GM21360 (cell line): ENCODE measurements at regions not wholly inside any gene's neighbourhood (a gene's known extent, or its start where the extent isn't known, plus 50 kb on each side); places are given as distances from the start of the nearest gene placed in this dataset.

Source experiments
- ATAC-seq: cut with Tn5 transposase; IDR thresholded peaks from one replicate; pipeline ENCODE4 v1.9.1; 2021; ENCODE audit warnings: mild to moderate bottlenecking, moderate library complexity; ENCODE audit not compliant: unreplicated experiment

GRCh38 chr14:71321574-71322315 lies 414.5 kb downstream of the PCNX1 start:
- ATAC-seq = no peak

- ATAC-seq = no peak
Measured at GRCh38 chr14:71322655-71323250, 415.5 kb downstream of the PCNX1 start.

DNA sequence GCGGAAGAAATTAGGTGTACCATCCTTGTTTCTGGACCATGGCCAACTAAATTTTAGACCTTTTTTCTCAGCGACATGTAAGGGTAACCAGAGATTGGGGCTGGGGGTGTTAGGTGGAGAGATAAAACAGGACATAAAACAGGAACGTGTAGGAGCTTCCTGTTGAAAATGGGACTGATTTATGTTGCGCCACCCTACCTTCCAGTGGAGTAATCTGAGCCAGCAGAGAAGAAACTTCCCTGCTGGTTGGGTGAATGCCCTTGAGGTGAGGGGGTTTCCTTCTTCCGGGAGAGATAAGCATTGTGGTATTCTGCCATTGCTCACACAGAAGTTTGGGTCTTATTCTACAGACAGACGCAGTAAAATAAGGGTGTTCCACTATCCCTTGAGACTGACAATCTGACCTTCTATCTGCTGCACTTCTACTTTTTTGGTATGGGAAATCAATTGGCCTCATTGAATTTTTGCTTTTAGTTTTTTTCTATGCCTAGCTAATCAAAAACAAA lies 417.6 kb downstream of the PCNX1 start:
- no peak for ATAC-seq

DNA sequence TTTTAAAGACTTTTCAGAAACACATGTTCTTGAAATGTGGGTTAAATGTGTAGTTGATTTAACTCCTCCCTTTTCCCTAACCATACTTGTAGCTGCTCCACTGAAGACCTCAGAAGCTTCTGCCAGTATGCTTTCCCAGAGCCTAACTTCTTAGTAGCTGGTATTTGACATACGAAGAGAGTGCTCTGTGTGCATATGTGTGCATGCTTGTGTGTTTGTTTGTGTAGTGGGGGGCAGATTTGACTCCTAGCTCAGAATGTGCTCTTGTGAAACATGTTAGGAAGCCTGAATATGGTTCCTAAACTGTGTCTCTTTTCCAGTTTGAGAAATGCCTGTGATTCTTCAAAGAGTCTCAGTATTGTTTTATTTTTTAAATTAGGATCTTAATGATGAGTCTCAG lies 420.4 kb downstream of the PCNX1 start:
- no peak for ATAC-seq

GRCh38 chr14:71328183-71328582 lies 420.9 kb downstream of the PCNX1 start:
- ATAC-seq = no peak

- no peak for ATAC-seq
Measured at GRCh38 chr14:71328954-71329353, 421.7 kb downstream of the PCNX1 start.

- ATAC-seq = no peak
Measured at GRCh38 chr14:71331403-71331802, 424.1 kb downstream of the PCNX1 start.

GRCh38 chr14:71332476-71332875 lies 425.2 kb downstream of the PCNX1 start:
- no peak for ATAC-seq

DNA sequence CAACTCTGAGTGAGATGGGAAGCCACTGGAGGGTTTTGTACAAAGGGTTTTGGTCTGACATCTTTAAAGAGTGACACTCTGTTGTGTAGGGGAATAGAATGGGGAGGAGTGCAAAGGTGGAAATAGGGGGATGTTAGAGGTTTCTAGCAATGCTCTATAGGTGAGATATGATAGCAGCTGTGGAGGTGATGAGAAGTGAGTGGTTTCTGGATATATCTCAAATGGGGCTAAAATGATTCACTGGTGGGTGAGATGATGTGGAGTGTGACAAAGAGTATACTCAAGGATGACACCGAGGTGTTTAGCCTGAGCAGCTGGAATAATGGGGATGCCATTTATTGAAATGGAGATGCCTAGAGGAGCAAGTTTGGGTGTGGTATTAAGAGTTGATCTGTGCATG lies 426.4 kb downstream of the PCNX1 start:
- ATAC-seq = no peak

- ATAC-seq = no peak
Measured at GRCh38 chr14:71336489-71337192, 429.4 kb downstream of the PCNX1 start.

- ATAC-seq = no peak
Measured at GRCh38 chr14:71338153-71338552, 430.9 kb downstream of the PCNX1 start.

GRCh38 chr14:71339650-71340415 lies 432.6 kb downstream of the PCNX1 start:
- no peak for ATAC-seq

DNA sequence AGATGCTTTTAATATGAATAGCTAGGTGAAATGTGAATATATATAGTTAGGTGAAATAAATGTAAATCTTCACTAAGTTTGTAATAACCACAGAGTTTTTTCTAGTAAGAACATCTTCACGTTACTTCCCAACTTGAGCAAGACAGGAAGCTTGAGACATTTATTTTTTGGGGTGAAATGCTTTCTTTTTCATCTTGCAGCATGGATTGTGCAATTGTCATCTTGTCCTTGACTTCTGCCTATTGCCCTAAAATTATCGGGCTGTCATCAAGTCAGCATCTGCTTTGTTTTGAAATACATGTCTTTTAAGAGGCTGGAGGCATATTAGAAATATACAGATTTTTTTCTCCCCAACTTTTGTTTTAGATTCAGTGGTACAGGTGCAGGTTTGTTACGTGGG lies 433.9 kb downstream of the PCNX1 start:
- no peak for ATAC-seq

GRCh38 chr14:71343724-71344123 lies 436.5 kb downstream of the PCNX1 start:
- ATAC-seq = no peak

- ATAC-seq = no peak
Measured at GRCh38 chr14:71344506-71344905, 437.2 kb downstream of the PCNX1 start.

DNA sequence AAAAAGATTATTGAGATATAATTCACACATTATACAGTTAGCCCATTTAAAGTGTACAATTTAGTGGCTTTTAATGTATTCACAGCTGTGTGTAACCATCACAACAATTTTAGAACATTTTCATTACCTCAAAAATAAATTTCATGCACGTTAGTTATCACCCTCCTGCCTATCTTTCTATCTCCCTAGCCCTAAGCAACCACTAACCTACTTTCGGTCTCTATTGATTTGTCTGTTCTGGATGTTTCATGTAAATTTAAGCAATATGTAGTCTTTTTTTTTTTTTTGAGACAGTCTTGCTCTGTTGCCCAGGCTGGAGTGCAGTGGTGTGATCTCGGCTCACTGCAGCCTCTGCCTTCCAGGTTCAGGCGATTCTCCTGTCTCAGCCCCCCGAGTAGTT lies 439.4 kb downstream of the PCNX1 start:
- ATAC-seq = no peak

DNA sequence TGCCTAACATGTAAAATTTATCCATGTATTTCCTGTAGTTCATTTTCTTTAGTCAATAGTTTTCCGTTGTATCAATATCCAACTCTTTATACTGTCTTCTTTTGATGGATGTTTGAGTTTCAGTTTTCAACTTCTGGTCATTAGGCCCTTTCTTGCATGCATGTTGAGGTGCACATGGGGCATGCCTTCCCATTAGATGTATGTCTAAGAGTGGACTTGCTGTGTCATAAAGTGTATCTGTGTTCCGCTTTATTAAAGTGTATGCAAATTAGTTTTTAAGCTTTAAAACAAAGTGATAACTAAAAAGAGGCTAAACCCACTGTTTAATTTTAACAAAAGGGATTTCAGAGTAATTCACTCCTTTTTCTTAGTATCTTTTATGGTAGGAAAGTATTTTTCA lies 441.1 kb downstream of the PCNX1 start:
- no peak for ATAC-seq

DNA sequence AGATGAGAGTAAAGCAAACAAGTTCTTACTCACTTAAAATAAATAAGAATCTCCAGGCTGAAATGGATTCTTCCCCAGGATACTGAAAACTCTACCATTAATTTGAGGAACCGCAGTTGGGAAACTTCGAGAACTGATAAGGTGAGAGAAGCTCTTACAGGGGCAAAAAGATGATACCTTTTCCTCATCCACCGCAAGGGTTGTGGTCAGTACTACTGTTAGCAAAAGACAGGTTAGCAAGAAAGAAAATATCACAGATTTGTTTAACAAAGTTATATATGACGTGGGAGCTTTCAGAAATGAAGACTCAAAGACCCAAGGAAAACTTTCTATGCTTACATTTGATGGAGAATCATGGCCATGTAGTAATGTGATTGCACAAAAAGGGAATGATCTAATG lies 441.6 kb downstream of the PCNX1 start:
- no peak for ATAC-seq

GRCh38 chr14:71354142-71354541 lies 446.9 kb downstream of the PCNX1 start:
- no peak for ATAC-seq

GRCh38 chr14:71354801-71355200 lies 447.5 kb downstream of the PCNX1 start:
- ATAC-seq = no peak
